ENCODE measurements at regions not wholly inside any gene's neighbourhood (a gene's known extent, or its start where the extent isn't known, plus 50 kb on each side); places are given as distances from the start of the nearest gene placed in this dataset.

DNA sequence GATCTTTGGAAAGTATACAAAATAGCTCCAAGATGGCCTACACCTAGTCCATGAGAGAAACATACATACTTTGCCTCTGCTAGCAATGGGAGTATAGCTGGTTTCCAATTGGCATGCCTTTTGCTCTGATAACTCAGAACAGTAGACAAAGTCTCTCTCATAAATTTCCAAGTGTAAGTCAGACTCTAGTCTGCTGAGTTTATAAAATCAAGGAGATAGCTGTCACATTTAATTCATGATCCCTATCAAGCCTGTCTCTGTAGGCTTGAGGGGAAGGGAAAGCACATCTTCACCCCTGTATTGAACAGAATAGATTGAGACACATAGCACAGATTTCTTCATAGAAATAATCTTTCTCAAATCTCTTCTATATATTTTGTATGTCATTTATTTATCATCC is 87.8 kb upstream of the HTR1B start:
- no peaks in the 10 kb centered on the region for H3K36me3 ChIP-seq (ENCODE audit: control insufficient read depth, insufficient read depth, low read length)
- TF ChIP-seq, protein P1, sequence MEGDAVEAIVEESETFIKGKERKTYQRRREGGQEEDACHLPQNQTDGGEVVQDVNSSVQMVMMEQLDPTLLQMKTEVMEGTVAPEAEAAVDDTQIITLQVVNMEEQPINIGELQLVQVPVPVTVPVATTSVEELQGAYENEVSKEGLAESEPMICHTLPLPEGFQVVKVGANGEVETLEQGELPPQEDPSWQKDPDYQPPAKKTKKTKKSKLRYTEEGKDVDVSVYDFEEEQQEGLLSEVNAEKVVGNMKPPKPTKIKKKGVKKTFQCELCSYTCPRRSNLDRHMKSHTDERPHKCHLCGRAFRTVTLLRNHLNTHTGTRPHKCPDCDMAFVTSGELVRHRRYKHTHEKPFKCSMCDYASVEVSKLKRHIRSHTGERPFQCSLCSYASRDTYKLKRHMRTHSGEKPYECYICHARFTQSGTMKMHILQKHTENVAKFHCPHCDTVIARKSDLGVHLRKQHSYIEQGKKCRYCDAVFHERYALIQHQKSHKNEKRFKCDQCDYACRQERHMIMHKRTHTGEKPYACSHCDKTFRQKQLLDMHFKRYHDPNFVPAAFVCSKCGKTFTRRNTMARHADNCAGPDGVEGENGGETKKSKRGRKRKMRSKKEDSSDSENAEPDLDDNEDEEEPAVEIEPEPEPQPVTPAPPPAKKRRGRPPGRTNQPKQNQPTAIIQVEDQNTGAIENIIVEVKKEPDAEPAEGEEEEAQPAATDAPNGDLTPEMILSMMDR (IDR thresholded peaks at IDR 0.05; ENCODE audit: insufficient read depth, low read depth, low read length) = no peak
- no peak for DNase-seq (ENCODE audit: low read depth)
- no peak overlapping the region for H3K4me3 ChIP-seq (ENCODE audit: low read depth, low read length)
- ChIA-PET POLR2A (no interaction called here), CTCF (interaction anchor here (0.6 kb wide), 1 partner anchor 34 kb away, joined by 6 read pairs; no protein-coding TSS in a partner anchor)
- H3K27me3 ChIP-seq (ENCODE audit: control insufficient read depth, insufficient read depth, low read length) = no peaks in the 10 kb centered on the region

GRCh38 chr6:77561768-77562314 is 91.0 kb upstream of the MEI4 start:
- CTCF ChIA-PET = interaction anchor here (1.1 kb wide), 1 partner anchor 9 kb away, joined by 3 read pairs; no protein-coding TSS in a partner anchor
- DNase-seq (ENCODE audit: low read depth) = no peak
- Histone ChIP-seq H3K36me3 (ENCODE audit: control insufficient read depth, insufficient read depth, low read length) (no peaks in the 10 kb centered on the region), H3K4me3 (ENCODE audit: low read depth, low read length) (no peak overlapping the region), H3K27me3 (ENCODE audit: control insufficient read depth, insufficient read depth, low read length) (no peaks in the 10 kb centered on the region)
- TF ChIP-seq, protein P1 (IDR thresholded peaks at IDR 0.05; ENCODE audit: insufficient read depth, low read depth, low read length) = no peak
- POLR2A ChIA-PET = no interaction called here

DNA sequence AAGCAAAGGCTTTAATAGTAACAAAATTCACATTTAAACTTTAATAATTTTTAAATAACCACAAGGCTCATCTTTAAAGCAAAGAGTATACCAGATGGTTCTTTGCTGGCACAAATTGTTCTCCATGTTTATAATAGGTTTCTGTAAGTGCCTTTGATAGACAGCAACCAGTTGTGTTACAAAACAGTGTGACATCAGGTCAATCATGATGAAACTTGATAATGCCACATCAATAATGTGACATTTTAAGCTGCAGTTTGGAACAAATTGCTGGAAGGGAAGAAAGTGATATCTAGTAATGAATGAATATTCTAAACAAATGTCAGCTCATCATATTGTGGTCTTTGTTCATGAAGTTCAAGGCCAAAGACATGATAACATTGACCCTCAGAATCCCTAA is 87.5 kb upstream of the MEI4 start:
- H3K4me3 ChIP-seq (ENCODE audit: low read depth, low read length) = no peak overlapping the region
- no peaks in the 10 kb centered on the region for H3K36me3 ChIP-seq (ENCODE audit: control insufficient read depth, insufficient read depth, low read length)
- ChIA-PET POLR2A (no interaction called here), CTCF (no interaction called here)
- TF ChIP-seq, protein P1 (IDR thresholded peaks at IDR 0.05; ENCODE audit: insufficient read depth, low read depth, low read length) = no peak
- DNase-seq (ENCODE audit: low read depth) = no peak
- H3K27me3 ChIP-seq (ENCODE audit: control insufficient read depth, insufficient read depth, low read length) = no peaks in the 10 kb centered on the region

GRCh38 chr6:77566235-77566634 is 86.6 kb upstream of the MEI4 start:
- DNase-seq (ENCODE audit: low read depth) = no peak
- Histone ChIP-seq H3K4me3 (ENCODE audit: low read depth, low read length) (no peak overlapping the region), H3K27me3 (ENCODE audit: control insufficient read depth, insufficient read depth, low read length) (no peaks in the 10 kb centered on the region), H3K36me3 (ENCODE audit: control insufficient read depth, insufficient read depth, low read length) (no peaks in the 10 kb centered on the region)
- CTCF ChIA-PET = no interaction called here
- POLR2A ChIA-PET = no interaction called here
- TF ChIP-seq, protein P1 (IDR thresholded peaks at IDR 0.05; ENCODE audit: insufficient read depth, low read depth, low read length) = no peak

- Histone ChIP-seq H3K4me3 (ENCODE audit: low read depth, low read length) (no peak overlapping the region), H3K27me3 (ENCODE audit: control insufficient read depth, insufficient read depth, low read length) (no peaks in the 10 kb centered on the region), H3K36me3 (ENCODE audit: control insufficient read depth, insufficient read depth, low read length) (no peaks in the 10 kb centered on the region)
- ChIA-PET CTCF (no interaction called here), POLR2A (no interaction called here)
- DNase-seq (ENCODE audit: low read depth) = no peak
- TF ChIP-seq, protein P1 (IDR thresholded peaks at IDR 0.05; ENCODE audit: insufficient read depth, low read depth, low read length) = no peak
These were observed 84.3 kb upstream of the MEI4 start for GRCh38 chr6:77568570-77568969.

Measured in BJ (cell line).